ENCODE measurements at regions not wholly inside any gene's neighbourhood (a gene's known extent, or its start where the extent isn't known, plus 50 kb on each side); places are given as distances from the start of the nearest gene placed in this dataset.

DNA sequence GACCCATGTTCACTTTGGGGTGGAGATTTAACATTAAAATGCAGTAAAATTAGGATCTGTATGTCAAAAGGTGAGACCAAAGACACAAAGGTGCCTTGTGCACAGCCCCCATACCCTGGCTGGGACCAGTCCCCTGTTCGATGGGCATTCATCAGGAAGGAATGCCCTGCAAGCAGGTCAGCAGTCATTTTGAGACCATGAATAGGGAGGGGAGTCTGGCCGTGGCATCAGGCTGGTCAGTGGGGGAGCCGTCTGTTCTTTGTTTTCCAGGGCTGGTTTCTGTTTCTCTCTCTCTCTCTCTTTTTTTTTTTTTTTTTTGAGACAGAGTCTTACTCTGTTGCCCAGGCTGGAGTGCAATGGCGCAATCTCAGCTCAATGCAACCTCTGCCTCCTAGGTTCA is 68.9 kb upstream of the GOLM1 start:
- H3K9me3 ChIP-seq (ENCODE audit: control insufficient read depth in 1 of 2, insufficient read depth in 1 of 2, low read depth in 1 of 2, low read length in 2 of 2) = no peaks in the 10 kb centered on the region

GRCh38 chr9:86166546-86166945 is 67.2 kb upstream of the GOLM1 start:
- RAD21 ChIA-PET (ENCODE audit: low non-redundant PET in 1 of 2, low total read pairs in 2 of 2, uncharacterized antibody in 2 of 2, unreplicated experiment in 2 of 2) = no interaction called here
- Histone ChIP-seq H3K9me2 (ENCODE audit: insufficient read depth) (no peaks in the 10 kb centered on the region), H3K4me2 (ENCODE audit: low read length) (no peak overlapping the region), H4K20me1 (ENCODE audit: insufficient read depth) (no peaks in the 10 kb centered on the region), H3K27ac (ENCODE audit: low read depth, low read length) (no peak overlapping the region), H3K9me3 (ENCODE audit: control insufficient read depth in 1 of 2, insufficient read depth in 1 of 2, low read depth in 1 of 2, low read length in 2 of 2) (no peaks in the 10 kb centered on the region), H3K9ac (ENCODE audit: low read length) (no peak overlapping the region), H3K27me3 (ENCODE audit: insufficient read depth, low read length) (no peaks in the 10 kb centered on the region), H3K36me3 (ENCODE audit: control insufficient read depth in 1 of 2, insufficient read depth in 2 of 2, low read length in 2 of 2) (no peaks in the 10 kb centered on the region), H2AFZ (ENCODE audit: low read depth, low read length, poor library complexity, severe bottlenecking) (no peak overlapping the region), H3K4me1 (ENCODE audit: control insufficient read depth in 1 of 2, insufficient read depth in 2 of 2, low read length in 2 of 2) (no peaks in the 10 kb centered on the region), H3K79me2 (ENCODE audit: insufficient read depth, low read length) (no peaks in the 10 kb centered on the region), H3K4me3 (replicated peaks in 1 of 2; ENCODE audit: low read depth in 1 of 2, low read length in 2 of 2) (no peak overlapping the region)
- intact Hi-C loops (cut with micrococcal nuclease) = no loop called here
- DNase-seq (ENCODE audit: low read depth, low spot score) (no peak), ATAC-seq (no peak)
- CTCF ChIA-PET = no interaction called here
- POLR2A ChIA-PET = no interaction called here
- no TSS peak for BruUV-seq (replicated peaks)
- TF ChIP-seq SRF (IDR thresholded peaks at IDR 0.05; ENCODE audit: low read depth) (no peak), TCF7L2 (IDR thresholded peaks at IDR 0.05; ENCODE audit: borderline replicate concordance, extremely low read depth, insufficient read depth, insufficient read length) (no peak), JUND (IDR thresholded peaks at IDR 0.05) (no peak), CEBPB (IDR thresholded peaks at IDR 0.05; ENCODE audit: low read depth) (no peak), POLR2AphosphoS5 (IDR thresholded peaks at IDR 0.05; ENCODE audit: low read depth, low read length) (no peak), EZH2 (IDR thresholded peaks at IDR 0.05) (no peak), EZH2phosphoT487 (IDR thresholded peaks at IDR 0.05; ENCODE audit: borderline replicate concordance) (no peak), FOSL1 (IDR thresholded peaks at IDR 0.05; ENCODE audit: low read depth) (no peak), POLR2A (IDR thresholded peaks at IDR 0.05; ENCODE audit: borderline replicate concordance, extremely low read depth, insufficient read depth, insufficient read length) (no peak), SIN3A (IDR thresholded peaks at IDR 0.05; ENCODE audit: low read depth) (no peak), CBX3 (IDR thresholded peaks at IDR 0.05; ENCODE audit: low read depth) (no peak)
- TF ChIP-seq, protein P1, sequence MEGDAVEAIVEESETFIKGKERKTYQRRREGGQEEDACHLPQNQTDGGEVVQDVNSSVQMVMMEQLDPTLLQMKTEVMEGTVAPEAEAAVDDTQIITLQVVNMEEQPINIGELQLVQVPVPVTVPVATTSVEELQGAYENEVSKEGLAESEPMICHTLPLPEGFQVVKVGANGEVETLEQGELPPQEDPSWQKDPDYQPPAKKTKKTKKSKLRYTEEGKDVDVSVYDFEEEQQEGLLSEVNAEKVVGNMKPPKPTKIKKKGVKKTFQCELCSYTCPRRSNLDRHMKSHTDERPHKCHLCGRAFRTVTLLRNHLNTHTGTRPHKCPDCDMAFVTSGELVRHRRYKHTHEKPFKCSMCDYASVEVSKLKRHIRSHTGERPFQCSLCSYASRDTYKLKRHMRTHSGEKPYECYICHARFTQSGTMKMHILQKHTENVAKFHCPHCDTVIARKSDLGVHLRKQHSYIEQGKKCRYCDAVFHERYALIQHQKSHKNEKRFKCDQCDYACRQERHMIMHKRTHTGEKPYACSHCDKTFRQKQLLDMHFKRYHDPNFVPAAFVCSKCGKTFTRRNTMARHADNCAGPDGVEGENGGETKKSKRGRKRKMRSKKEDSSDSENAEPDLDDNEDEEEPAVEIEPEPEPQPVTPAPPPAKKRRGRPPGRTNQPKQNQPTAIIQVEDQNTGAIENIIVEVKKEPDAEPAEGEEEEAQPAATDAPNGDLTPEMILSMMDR (IDR thresholded peaks at IDR 0.05 in 2 of 3, conservative IDR thresholded peaks at IDR 0.05 in 1 of 3; ENCODE audit: borderline replicate concordance in 1 of 3, insufficient read depth in 1 of 3, low read depth in 2 of 3, low read length in 2 of 3) = no peak
- TF ChIP-seq, protein P2, sequence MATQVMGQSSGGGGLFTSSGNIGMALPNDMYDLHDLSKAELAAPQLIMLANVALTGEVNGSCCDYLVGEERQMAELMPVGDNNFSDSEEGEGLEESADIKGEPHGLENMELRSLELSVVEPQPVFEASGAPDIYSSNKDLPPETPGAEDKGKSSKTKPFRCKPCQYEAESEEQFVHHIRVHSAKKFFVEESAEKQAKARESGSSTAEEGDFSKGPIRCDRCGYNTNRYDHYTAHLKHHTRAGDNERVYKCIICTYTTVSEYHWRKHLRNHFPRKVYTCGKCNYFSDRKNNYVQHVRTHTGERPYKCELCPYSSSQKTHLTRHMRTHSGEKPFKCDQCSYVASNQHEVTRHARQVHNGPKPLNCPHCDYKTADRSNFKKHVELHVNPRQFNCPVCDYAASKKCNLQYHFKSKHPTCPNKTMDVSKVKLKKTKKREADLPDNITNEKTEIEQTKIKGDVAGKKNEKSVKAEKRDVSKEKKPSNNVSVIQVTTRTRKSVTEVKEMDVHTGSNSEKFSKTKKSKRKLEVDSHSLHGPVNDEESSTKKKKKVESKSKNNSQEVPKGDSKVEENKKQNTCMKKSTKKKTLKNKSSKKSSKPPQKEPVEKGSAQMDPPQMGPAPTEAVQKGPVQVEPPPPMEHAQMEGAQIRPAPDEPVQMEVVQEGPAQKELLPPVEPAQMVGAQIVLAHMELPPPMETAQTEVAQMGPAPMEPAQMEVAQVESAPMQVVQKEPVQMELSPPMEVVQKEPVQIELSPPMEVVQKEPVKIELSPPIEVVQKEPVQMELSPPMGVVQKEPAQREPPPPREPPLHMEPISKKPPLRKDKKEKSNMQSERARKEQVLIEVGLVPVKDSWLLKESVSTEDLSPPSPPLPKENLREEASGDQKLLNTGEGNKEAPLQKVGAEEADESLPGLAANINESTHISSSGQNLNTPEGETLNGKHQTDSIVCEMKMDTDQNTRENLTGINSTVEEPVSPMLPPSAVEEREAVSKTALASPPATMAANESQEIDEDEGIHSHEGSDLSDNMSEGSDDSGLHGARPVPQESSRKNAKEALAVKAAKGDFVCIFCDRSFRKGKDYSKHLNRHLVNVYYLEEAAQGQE (IDR thresholded peaks at IDR 0.05; ENCODE audit: low read depth) = no peak
- TF ChIP-seq, protein P3, sequence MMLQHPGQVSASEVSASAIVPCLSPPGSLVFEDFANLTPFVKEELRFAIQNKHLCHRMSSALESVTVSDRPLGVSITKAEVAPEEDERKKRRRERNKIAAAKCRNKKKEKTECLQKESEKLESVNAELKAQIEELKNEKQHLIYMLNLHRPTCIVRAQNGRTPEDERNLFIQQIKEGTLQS (IDR thresholded peaks at IDR 0.05) = no peak

More for the DNA sequence above, 68.9 kb upstream of the GOLM1 start:
- ChIA-PET CTCF (interaction anchor here (1.1 kb wide), 1 partner anchor 34 kb away, joined by 3 read pairs; no protein-coding TSS in a partner anchor), POLR2A (no interaction called here), RAD21 (ENCODE audit: low non-redundant PET in 1 of 2, low total read pairs in 2 of 2, uncharacterized antibody in 2 of 2, unreplicated experiment in 2 of 2) (no interaction called here)
- no TSS peak for BruUV-seq (replicated peaks)
- Histone ChIP-seq H3K4me1 (ENCODE audit: control insufficient read depth in 1 of 2, insufficient read depth in 2 of 2, low read length in 2 of 2) (no peaks in the 10 kb centered on the region), H3K79me2 (ENCODE audit: insufficient read depth, low read length) (no peaks in the 10 kb centered on the region), H3K4me2 (ENCODE audit: low read length) (no peak overlapping the region), H3K27me3 (ENCODE audit: insufficient read depth, low read length) (no peaks in the 10 kb centered on the region), H2AFZ (ENCODE audit: low read depth, low read length, poor library complexity, severe bottlenecking) (no peak overlapping the region), H4K20me1 (ENCODE audit: insufficient read depth) (no peaks in the 10 kb centered on the region), H3K9me2 (ENCODE audit: insufficient read depth) (no peaks in the 10 kb centered on the region), H3K9ac (ENCODE audit: low read length) (no peak overlapping the region), H3K4me3 (replicated peaks in 1 of 2; ENCODE audit: low read depth in 1 of 2, low read length in 2 of 2) (no peak overlapping the region), H3K27ac (ENCODE audit: low read depth, low read length) (no peak overlapping the region), H3K36me3 (ENCODE audit: control insufficient read depth in 1 of 2, insufficient read depth in 2 of 2, low read length in 2 of 2) (no peaks in the 10 kb centered on the region)
- DNase-seq (ENCODE audit: low read depth, low spot score) = no peak
- TF ChIP-seq ELF1 (IDR thresholded peaks at IDR 0.05; ENCODE audit: borderline replicate concordance, low read depth) = no peak
- TF ChIP-seq RAD21 (IDR thresholded peaks at IDR 0.05; ENCODE audit: low read depth) = no peak
- no peak for ATAC-seq
- intact Hi-C loops (cut with micrococcal nuclease) = no loop called here
